Liver (tissue), 3 donors: ENCODE measurements at regions not wholly inside any gene's neighbourhood (a gene's known extent, or its start where the extent isn't known, plus 50 kb on each side); places are given as distances from the start of the nearest gene placed in this dataset.

Experiments used
- CTCF ChIP-seq: fragments of 150-350 bp; IDR thresholded peaks from 2 replicates; pipeline ENCODE4 v1.5.1; 2017; ENCODE audit warnings: improper control_type of control experiment, low read depth, low read length; ENCODE audit not compliant: missing input control
- EGR1 ChIP-seq, 2 donors: IDR thresholded peaks; 2 replicates each; pipeline ENCODE4 v1.6.1; 2016 to 2018; ENCODE audit warnings: antibody characterized with exemption in 2 of 2, low read depth in 2 of 2
- FOXA1 ChIP-seq: IDR thresholded peaks from 2 replicates; pipeline ENCODE4 v1.6.1; 2016; ENCODE audit warnings: antibody characterized with exemption
- GABPA ChIP-seq, 2 donors: IDR thresholded peaks in 1 of 2; conservative IDR thresholded peaks in 1 of 2; 2 replicates each; pipeline ENCODE4 v1.6.1; 2016; ENCODE audit warnings: antibody characterized with exemption in 2 of 2, mild to moderate bottlenecking in 1 of 2, moderate library complexity in 1 of 2
- JUND ChIP-seq, 2 donors: IDR thresholded peaks; 2 replicates each; pipeline ENCODE4 v1.6.1; 2016; ENCODE audit warnings: antibody characterized with exemption in 2 of 2
- MAX ChIP-seq: IDR thresholded peaks from 2 replicates; pipeline ENCODE4 v1.6.1; 2016; ENCODE audit warnings: antibody characterized with exemption
- RAD21 ChIP-seq, 2 donors: IDR thresholded peaks; 2 replicates each; pipeline ENCODE4 v1.6.1; 2016; ENCODE audit warnings: antibody characterized with exemption in 2 of 2, mild to moderate bottlenecking in 2 of 2
- RXRA ChIP-seq, 2 donors: IDR thresholded peaks; 2 replicates each; pipeline ENCODE4 v1.6.1; 2017 to 2018; ENCODE audit warnings: antibody characterized with exemption in 2 of 2, mild to moderate bottlenecking in 1 of 2
- SP1 ChIP-seq: IDR thresholded peaks from 2 replicates; pipeline ENCODE4 v1.6.1; 2018; ENCODE audit warnings: antibody characterized with exemption, mild to moderate bottlenecking
- TAF1 ChIP-seq: conservative IDR thresholded peaks from 2 replicates; pipeline ENCODE4 v1.6.1; 2016; ENCODE audit warnings: antibody characterized with exemption, mild to moderate bottlenecking
- YY1 ChIP-seq: IDR thresholded peaks from 2 replicates; pipeline ENCODE4 v1.6.1; 2016; ENCODE audit warnings: antibody characterized with exemption, mild to moderate bottlenecking
- ZBTB33 ChIP-seq: IDR thresholded peaks from 2 replicates; pipeline ENCODE4 v1.6.1; 2016; ENCODE audit warnings: antibody characterized with exemption
- TF ChIP-seq, protein P1 (sequence below): IDR thresholded peaks from 2 replicates; pipeline ENCODE4 v1.6.1; 2016; ENCODE audit warnings: antibody characterized with exemption
- TF ChIP-seq, protein P2 (sequence below): IDR thresholded peaks from 2 replicates; pipeline ENCODE4 v1.6.1; 2016; ENCODE audit warnings: antibody characterized with exemption, mild to moderate bottlenecking
- donor health status: healthy.
- donor health status: healthy.

GRCh38 chrY:7542256-7542858 lies 630.8 kb upstream of the AMELY start:
- TF ChIP-seq ZBTB33, result no peak
- TF ChIP-seq CTCF, result no peak
- no peak for TF ChIP-seq FOXA1
- no peak for TF ChIP-seq GABPA (IDR thresholded peaks at IDR 0.05 in 1 of 2, conservative IDR thresholded peaks at IDR 0.05 in 1 of 2)
- TF ChIP-seq SP1, result no peak
- no peak for TF ChIP-seq RXRA (IDR thresholded peaks at IDR 0.05)
- no peak for TF ChIP-seq JUND (IDR thresholded peaks at IDR 0.05)
- no peak for TF ChIP-seq EGR1 (IDR thresholded peaks at IDR 0.05; ENCODE audit: low read depth in 2 of 2)
- TF ChIP-seq, protein P1, sequence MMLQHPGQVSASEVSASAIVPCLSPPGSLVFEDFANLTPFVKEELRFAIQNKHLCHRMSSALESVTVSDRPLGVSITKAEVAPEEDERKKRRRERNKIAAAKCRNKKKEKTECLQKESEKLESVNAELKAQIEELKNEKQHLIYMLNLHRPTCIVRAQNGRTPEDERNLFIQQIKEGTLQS, result no peak
- TF ChIP-seq, protein P2, sequence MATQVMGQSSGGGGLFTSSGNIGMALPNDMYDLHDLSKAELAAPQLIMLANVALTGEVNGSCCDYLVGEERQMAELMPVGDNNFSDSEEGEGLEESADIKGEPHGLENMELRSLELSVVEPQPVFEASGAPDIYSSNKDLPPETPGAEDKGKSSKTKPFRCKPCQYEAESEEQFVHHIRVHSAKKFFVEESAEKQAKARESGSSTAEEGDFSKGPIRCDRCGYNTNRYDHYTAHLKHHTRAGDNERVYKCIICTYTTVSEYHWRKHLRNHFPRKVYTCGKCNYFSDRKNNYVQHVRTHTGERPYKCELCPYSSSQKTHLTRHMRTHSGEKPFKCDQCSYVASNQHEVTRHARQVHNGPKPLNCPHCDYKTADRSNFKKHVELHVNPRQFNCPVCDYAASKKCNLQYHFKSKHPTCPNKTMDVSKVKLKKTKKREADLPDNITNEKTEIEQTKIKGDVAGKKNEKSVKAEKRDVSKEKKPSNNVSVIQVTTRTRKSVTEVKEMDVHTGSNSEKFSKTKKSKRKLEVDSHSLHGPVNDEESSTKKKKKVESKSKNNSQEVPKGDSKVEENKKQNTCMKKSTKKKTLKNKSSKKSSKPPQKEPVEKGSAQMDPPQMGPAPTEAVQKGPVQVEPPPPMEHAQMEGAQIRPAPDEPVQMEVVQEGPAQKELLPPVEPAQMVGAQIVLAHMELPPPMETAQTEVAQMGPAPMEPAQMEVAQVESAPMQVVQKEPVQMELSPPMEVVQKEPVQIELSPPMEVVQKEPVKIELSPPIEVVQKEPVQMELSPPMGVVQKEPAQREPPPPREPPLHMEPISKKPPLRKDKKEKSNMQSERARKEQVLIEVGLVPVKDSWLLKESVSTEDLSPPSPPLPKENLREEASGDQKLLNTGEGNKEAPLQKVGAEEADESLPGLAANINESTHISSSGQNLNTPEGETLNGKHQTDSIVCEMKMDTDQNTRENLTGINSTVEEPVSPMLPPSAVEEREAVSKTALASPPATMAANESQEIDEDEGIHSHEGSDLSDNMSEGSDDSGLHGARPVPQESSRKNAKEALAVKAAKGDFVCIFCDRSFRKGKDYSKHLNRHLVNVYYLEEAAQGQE, result no peak
- no peak for TF ChIP-seq RAD21 (IDR thresholded peaks at IDR 0.05)
- TF ChIP-seq TAF1, result no peak
- no peak for TF ChIP-seq MAX
- no peak for TF ChIP-seq YY1
